Activated gamma-delta T cell treated with Interleukin-2 at 50 U/mL for 16 hours (primary cell): ENCODE measurements at regions not wholly inside any gene's neighbourhood (a gene's known extent, or its start where the extent isn't known, plus 50 kb on each side); places are given as distances from the start of the nearest gene placed in this dataset.

Source experiments
- DNase-seq: peaks from one replicate; pipeline ENCODE4 v3.0.0-alpha.2; 2020

- DNase-seq = no peak
These were observed 348.5 kb downstream of the EN1 start for GRCh38 chr2:118498943-118499342.

- DNase-seq = no peak
These were observed 350.4 kb downstream of the EN1 start for GRCh38 chr2:118496870-118497611.

- no peak for DNase-seq
These were observed 351.0 kb downstream of the EN1 start for GRCh38 chr2:118496467-118496866.

- no peak for DNase-seq
These were observed 352.2 kb downstream of the EN1 start for GRCh38 chr2:118495290-118495689.

GRCh38 chr2:118493213-118493612, 354.2 kb downstream of the EN1 start:
- DNase-seq = no peak

GRCh38 chr2:118492335-118492734, 355.1 kb downstream of the EN1 start:
- DNase-seq = no peak

- no peak for DNase-seq
These were observed 357.1 kb downstream of the EN1 start for GRCh38 chr2:118490330-118490729.

- no peak for DNase-seq
These were observed 357.6 kb downstream of the EN1 start for GRCh38 chr2:118489712-118490299.

- no peak for DNase-seq
These were observed 366.1 kb downstream of the EN1 start for GRCh38 chr2:118481299-118481698.

- DNase-seq = no peak
These were observed 368.4 kb downstream of the EN1 start for GRCh38 chr2:118479020-118479419.

- DNase-seq = no peak
These were observed 370.2 kb downstream of the EN1 start for GRCh38 chr2:118477111-118477862.

GRCh38 chr2:118475622-118476205, 371.7 kb downstream of the EN1 start:
- DNase-seq = no peak

GRCh38 chr2:118474541-118474920, 372.9 kb downstream of the EN1 start:
- no peak for DNase-seq

GRCh38 chr2:118473846-118474540, 373.5 kb downstream of the EN1 start:
- DNase-seq = no peak

- no peak for DNase-seq
These were observed 374.2 kb downstream of the EN1 start for GRCh38 chr2:118473241-118473640.

GRCh38 chr2:118470297-118470696, 377.2 kb downstream of the EN1 start:
- DNase-seq = no peak

GRCh38 chr2:118469103-118469502, 378.3 kb downstream of the EN1 start:
- DNase-seq = no peak

- DNase-seq = no peak
These were observed 376.4 kb downstream of the INSIG2 start for GRCh38 chr2:118464546-118465265.

- no peak for DNase-seq
These were observed 375.8 kb downstream of the INSIG2 start for GRCh38 chr2:118464046-118464445.

GRCh38 chr2:118460425-118460824, 372.2 kb downstream of the INSIG2 start:
- no peak for DNase-seq

GRCh38 chr2:118459426-118459825, 371.2 kb downstream of the INSIG2 start:
- DNase-seq = no peak

- DNase-seq = no peak
These were observed 369.7 kb downstream of the INSIG2 start for GRCh38 chr2:118457951-118458350.
